ENCODE measurements at regions not wholly inside any gene's neighbourhood (a gene's known extent, or its start where the extent isn't known, plus 50 kb on each side); places are given as distances from the start of the nearest gene placed in this dataset.

DNA sequence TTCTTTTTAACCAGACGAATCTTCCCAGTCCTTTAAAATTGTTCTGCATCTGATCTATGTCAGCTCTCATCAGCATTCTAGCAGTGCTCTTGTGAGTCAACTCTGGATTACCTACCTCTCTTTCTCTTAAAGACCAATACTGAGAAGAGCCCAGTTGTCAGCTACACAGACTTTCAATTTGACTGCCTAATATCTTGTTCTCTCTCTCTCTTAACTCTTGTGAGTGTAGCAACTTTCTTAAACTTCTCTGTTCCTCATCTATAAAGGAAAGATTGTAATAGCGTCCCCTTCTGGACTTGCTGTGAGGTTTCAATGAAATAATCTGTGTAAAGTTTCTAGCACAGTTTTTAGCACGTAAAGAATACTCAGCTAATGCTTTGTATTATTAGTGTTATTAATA, 499.3 kb upstream of the ADAMTS5 start:
- TF ChIP-seq POLR2A (IDR thresholded peaks at IDR 0.05; ENCODE audit: low read length) = no peak
- TF ChIP-seq GATA1 (IDR thresholded peaks at IDR 0.05; ENCODE audit: low read depth, low read length) = no peak
